Right lobe of liver (tissue), 6 donors: ENCODE measurements at regions not wholly inside any gene's neighbourhood (a gene's known extent, or its start where the extent isn't known, plus 50 kb on each side); places are given as distances from the start of the nearest gene placed in this dataset.
"Not testable (repeated sequence)": the region's sequence is repeated elsewhere in the genome, so short reads cannot be mapped to it uniquely, and the experiment has no call there.

Experiments
- ATAC-seq, 4 donors: fragments of 200-7000 bp; cut with Tn5 transposase; one replicate each; pipeline ENCODE4 v1.9.1; 2020; ENCODE audit warnings: mild to moderate bottlenecking in 4 of 4, moderate library complexity in 4 of 4
- DNase-seq, 3 donors: peaks; one replicate each; pipeline ENCODE4 v3.0.0-alpha.2; 2020
- H3K27ac ChIP-seq, 3 donors: fragments of 200-600 bp; one replicate each; pipeline ENCODE4 v1.8.0; 2022
- H3K27me3 ChIP-seq, 2 donors: fragments of 200-600 bp; one replicate each; pipeline ENCODE4 v1.8.0; 2022
- H3K36me3 ChIP-seq, 4 donors: fragments of 200-600 bp; sonication (generic) in 1 of 4; one replicate each; pipeline versions ENCODE4 v1.5.1 to v1.8.0; 2017 to 2022; ENCODE audit warnings: control low read depth in 1 of 4
- H3K4me1 ChIP-seq, 4 donors: fragments of 200-600 bp; sonication (generic) in 1 of 4; one replicate each; pipeline versions ENCODE4 v1.5.1 to v1.8.0; 2017 to 2022; ENCODE audit warnings: control low read depth in 1 of 4
- H3K4me3 ChIP-seq, 3 donors: fragments of 200-600 bp; one replicate each; pipeline ENCODE4 v1.8.0; 2022
- H3K9me3 ChIP-seq, 4 donors: fragments of 200-600 bp; sonication (generic) in 1 of 4; one replicate each; pipeline versions ENCODE4 v1.5.1 to v1.8.0; 2017 to 2022; ENCODE audit warnings: control low read depth in 1 of 4
- CTCF ChIP-seq, 4 donors: fragments of 200-600 bp in 3 of 4; fragments of 450-650 bp in 1 of 4; IDR thresholded peaks; one replicate each; pipeline versions ENCODE4 v1.5.1 to v1.8.0; 2016 to 2022; ENCODE audit warnings: antibody characterized with exemption in 4 of 4, mild to moderate bottlenecking in 2 of 4
- POLR2A ChIP-seq: fragments of 450-650 bp; IDR thresholded peaks from one replicate; pipeline ENCODE4 v1.6.1; 2017; ENCODE audit warnings: antibody characterized with exemption, mild to moderate bottlenecking
- WGBS: methylation state at CpG from one replicate; pipeline ENCODE4 v1.1.6; 2018; ENCODE audit warnings: low coverage, low lambda C conversion rate; ENCODE audit not compliant: insufficient coverage; ENCODE audit errors: missing lambda C conversion rate; 5-methylcytosine and 5-hydroxymethylcytosine counted together
- intact Hi-C, 2 donors: fragments of 100-400 bp; cut with DNase I; formaldehyde crosslinking; loops; one replicate each; pipeline versions ENCODE4 v1.11.2 to v1.14.1; 2022
- donor health status: DM: no; HTN: yes; CAD: no.
- donor health status: DM: no; HTN: no; CAD: no.
- donor health status: DM: no; HTN: no; CAD: no.
- donor health status: DM: no; HTN: yes; CAD: no.
- donor health status: DM: no; HTN: yes; CAD: no.

- H3K27ac ChIP-seq, H3K9me3 ChIP-seq, H3K36me3 ChIP-seq, intact Hi-C loops, H3K4me1 ChIP-seq, H3K27me3 ChIP-seq, H3K4me3 ChIP-seq, ATAC-seq: not testable (repeated sequence)
- DNase-seq, result peak in 2 of 3 donors; percentile 5 to 8
- WGBS, result 79% methylated on average over 7 of the region's 7 CpGs
These were observed 53.5 kb upstream of the JADE2 start for GRCh38 chr5:134471858-134472449.

GRCh38 chr5:134468921-134469400, 56.5 kb upstream of the JADE2 start:
- Histone ChIP-seq H3K36me3 (no peaks in the 10 kb centered on the region), H3K27me3 (no peaks in the 10 kb centered on the region), H3K4me1 (peaks cover 0 to 23% (median 14%) of the 10 kb centered on the region in 4 donors), H3K4me3 (no peak overlapping the region), H3K27ac (no peak overlapping the region), H3K9me3 (no peaks in the 10 kb centered on the region)
- WGBS, result 17% methylated on average over 1 of the region's 3 CpGs
- no peak for ATAC-seq
- peak in 1 of 3 donors; percentile 31 for DNase-seq
- TF ChIP-seq CTCF (IDR thresholded peaks at IDR 0.05) (no peak), POLR2A (no peak)
- intact Hi-C loops, result loop anchor here in 1 of 2 donors (5.0 kb wide), 1 partner anchor 37 kb away; no protein-coding TSS in a partner anchor

- H3K4me1 ChIP-seq, result peaks cover 0 to 24% (median 14%) of the 10 kb centered on the region in 4 donors
- no peaks in the 10 kb centered on the region for H3K36me3 ChIP-seq
- no peak overlapping the region for H3K4me3 ChIP-seq
- H3K27me3 ChIP-seq, result no peaks in the 10 kb centered on the region
- no peak for TF ChIP-seq POLR2A
- no peak for TF ChIP-seq CTCF (IDR thresholded peaks at IDR 0.05)
- H3K9me3 ChIP-seq, result no peaks in the 10 kb centered on the region
- peak overlapping the region in 2 of 3 donors; percentile 96 to 99 for H3K27ac ChIP-seq
- 74% methylated on average over 4 of the region's 6 CpGs for WGBS
- DNase-seq (peak in 1 of 3 donors; percentile 34), ATAC-seq (no peak)
- intact Hi-C loops, result loop anchor here in 1 of 2 donors (5.0 kb wide), 1 partner anchor 35 kb away; no protein-coding TSS in a partner anchor
These were observed 55.5 kb upstream of the CDKN2AIPNL start for GRCh38 chr5:134467231-134467630.

- TF ChIP-seq CTCF (IDR thresholded peaks at IDR 0.05), result no peak
- DNase-seq (peak; percentile 97 to 100 (median 99)), ATAC-seq (peak; percentile 81 to 87 (median 84))
- Histone ChIP-seq H3K9me3 (no peaks in the 10 kb centered on the region), H3K4me1 (peaks cover 0 to 24% (median 14%) of the 10 kb centered on the region in 4 donors), H3K36me3 (no peaks in the 10 kb centered on the region), H3K27ac (peak overlapping the region; percentile 95 to 99 (median 96)), H3K27me3 (no peaks in the 10 kb centered on the region), H3K4me3 (peak overlapping the region; percentile 42 to 78 (median 61))
- WGBS, result 9% methylated on average over 15 of the region's 26 CpGs
- intact Hi-C loops, result loop anchor here in 1 of 2 donors (5.0 kb wide), 1 partner anchor 34 kb away; no protein-coding TSS in a partner anchor
These were observed 54.8 kb upstream of the CDKN2AIPNL start for GRCh38 chr5:134466241-134467069.
